ENCODE measurements at regions not wholly inside any gene's neighbourhood (a gene's known extent, or its start where the extent isn't known, plus 50 kb on each side); places are given as distances from the start of the nearest gene placed in this dataset.

DNA sequence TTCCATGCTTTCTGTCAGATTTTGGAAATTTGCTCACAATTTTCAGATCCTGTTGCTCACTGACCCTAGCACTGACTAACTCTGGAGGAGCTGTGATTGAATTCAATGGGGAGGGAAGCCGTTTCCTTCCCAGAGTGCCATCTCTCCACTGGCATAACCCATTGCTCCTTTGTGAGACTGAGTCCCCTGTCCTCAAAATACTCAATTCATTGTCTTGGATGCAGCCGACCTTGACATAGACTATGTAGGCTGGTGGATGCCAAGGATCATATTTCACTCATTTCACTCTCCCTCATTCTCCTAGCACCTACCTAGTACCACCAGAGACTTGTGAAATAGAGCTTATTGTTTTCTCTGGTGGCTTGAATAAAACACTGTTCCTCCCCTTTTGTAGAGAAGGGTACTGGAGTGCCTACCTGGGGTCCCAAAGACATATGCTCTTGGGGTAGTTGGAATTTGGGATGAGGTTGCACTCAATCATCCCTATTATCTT lies 511.3 kb upstream of the ZMIZ1 start:
- intact Hi-C loops (cut with micrococcal nuclease), result no loop called here
- no TSS peak for BruUV-seq (replicated peaks)
- DNase-seq (ENCODE audit: unreplicated experiment), result no peak
- Mint-ChIP-seq H3K36me3 (ENCODE audit: insufficient read depth, unreplicated experiment) (no peaks in the 10 kb centered on the region), H3K4me1 (ENCODE audit: insufficient read depth, unreplicated experiment) (no peaks in the 10 kb centered on the region), H3K9me3 (ENCODE audit: unreplicated experiment) (peaks cover 11% of the 10 kb centered on the region), H3K27ac (ENCODE audit: low read depth, unreplicated experiment) (no peak overlapping the region), H3K27me3 (ENCODE audit: insufficient read depth, unreplicated experiment) (peaks cover 33% of the 10 kb centered on the region), H3K4me3 (ENCODE audit: unreplicated experiment) (no peak overlapping the region)
- CTCF ChIA-PET, result interaction anchor here (1.6 kb wide), 1 partner anchor 9 kb away, joined by 3 read pairs; no protein-coding TSS in a partner anchor
- POLR2A ChIA-PET, result no interaction called here
- TF ChIP-seq, protein P1, sequence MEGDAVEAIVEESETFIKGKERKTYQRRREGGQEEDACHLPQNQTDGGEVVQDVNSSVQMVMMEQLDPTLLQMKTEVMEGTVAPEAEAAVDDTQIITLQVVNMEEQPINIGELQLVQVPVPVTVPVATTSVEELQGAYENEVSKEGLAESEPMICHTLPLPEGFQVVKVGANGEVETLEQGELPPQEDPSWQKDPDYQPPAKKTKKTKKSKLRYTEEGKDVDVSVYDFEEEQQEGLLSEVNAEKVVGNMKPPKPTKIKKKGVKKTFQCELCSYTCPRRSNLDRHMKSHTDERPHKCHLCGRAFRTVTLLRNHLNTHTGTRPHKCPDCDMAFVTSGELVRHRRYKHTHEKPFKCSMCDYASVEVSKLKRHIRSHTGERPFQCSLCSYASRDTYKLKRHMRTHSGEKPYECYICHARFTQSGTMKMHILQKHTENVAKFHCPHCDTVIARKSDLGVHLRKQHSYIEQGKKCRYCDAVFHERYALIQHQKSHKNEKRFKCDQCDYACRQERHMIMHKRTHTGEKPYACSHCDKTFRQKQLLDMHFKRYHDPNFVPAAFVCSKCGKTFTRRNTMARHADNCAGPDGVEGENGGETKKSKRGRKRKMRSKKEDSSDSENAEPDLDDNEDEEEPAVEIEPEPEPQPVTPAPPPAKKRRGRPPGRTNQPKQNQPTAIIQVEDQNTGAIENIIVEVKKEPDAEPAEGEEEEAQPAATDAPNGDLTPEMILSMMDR (IDR thresholded peaks at IDR 0.05; ENCODE audit: unreplicated experiment), result no peak

DNA sequence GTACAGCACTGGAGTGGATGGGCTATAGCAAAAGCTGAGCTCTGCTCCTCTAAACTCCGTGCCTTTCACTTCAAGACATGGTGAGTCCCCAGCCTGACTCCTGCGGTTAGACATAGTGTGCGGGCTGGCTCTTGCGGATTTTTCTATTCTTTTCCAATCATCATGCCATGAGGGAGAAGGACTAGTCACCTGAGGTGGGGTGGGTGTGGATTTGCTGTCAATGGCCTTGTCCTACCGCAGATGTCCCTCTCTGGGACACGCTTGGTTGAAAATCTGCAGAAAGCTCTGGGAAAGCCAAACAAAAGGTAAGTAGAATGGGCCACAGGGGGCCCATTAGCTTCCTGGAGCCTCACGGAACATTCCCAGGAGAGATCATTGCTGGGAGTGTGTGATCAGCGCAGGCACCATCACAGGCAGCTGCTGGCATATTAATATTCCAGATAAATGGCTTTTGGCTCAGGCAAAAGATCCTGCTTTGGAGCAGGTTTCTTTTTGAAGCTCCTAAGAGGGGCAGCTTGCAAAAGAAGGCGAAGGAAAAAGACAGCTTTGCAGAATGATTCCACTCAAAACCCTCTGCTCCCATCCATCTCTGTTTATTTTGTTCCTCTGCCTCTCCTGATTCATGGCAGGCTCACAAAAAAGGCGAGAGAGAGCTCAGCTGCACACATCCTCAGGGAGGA lies 509.0 kb upstream of the ZMIZ1 start:
- Mint-ChIP-seq H3K27me3 (ENCODE audit: insufficient read depth, unreplicated experiment) (peaks cover 27% of the 10 kb centered on the region), H3K36me3 (ENCODE audit: insufficient read depth, unreplicated experiment) (no peaks in the 10 kb centered on the region), H3K9me3 (ENCODE audit: unreplicated experiment) (peaks cover 11% of the 10 kb centered on the region), H3K27ac (ENCODE audit: low read depth, unreplicated experiment) (no peak overlapping the region), H3K4me1 (ENCODE audit: insufficient read depth, unreplicated experiment) (no peaks in the 10 kb centered on the region), H3K4me3 (ENCODE audit: unreplicated experiment) (no peak overlapping the region)
- intact Hi-C loops (cut with micrococcal nuclease), result no loop called here
- DNase-seq (ENCODE audit: unreplicated experiment), result no peak
- BruUV-seq (replicated peaks), result no TSS peak
- POLR2A ChIA-PET, result no interaction called here
- CTCF ChIA-PET, result no interaction called here
- TF ChIP-seq, protein P1 (IDR thresholded peaks at IDR 0.05; ENCODE audit: unreplicated experiment), result no peak

DNA sequence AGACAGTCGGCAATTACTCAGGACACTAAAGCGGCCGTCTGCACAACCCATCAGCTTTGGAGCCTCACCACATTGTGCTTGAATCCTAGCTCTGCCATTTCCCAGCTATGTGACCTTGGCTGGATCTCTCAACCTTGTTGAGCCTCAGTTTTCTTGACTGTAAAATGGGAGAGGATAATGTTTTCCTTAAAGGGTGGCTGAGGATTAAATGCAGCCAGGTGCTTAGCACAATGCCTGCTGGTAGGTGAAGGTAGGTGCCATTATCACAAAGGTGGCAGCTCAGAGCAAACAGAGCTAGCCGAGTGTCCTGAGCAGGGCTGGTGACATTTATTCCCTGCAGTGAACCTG lies 508.5 kb upstream of the ZMIZ1 start:
- TF ChIP-seq, protein P1 (IDR thresholded peaks at IDR 0.05; ENCODE audit: unreplicated experiment), result no peak
- H3K27me3 Mint-ChIP-seq (ENCODE audit: insufficient read depth, unreplicated experiment), result peaks cover 32% of the 10 kb centered on the region
- DNase-seq (ENCODE audit: unreplicated experiment), result no peak
- H3K4me3 Mint-ChIP-seq (ENCODE audit: unreplicated experiment), result no peak overlapping the region
- H3K4me1 Mint-ChIP-seq (ENCODE audit: insufficient read depth, unreplicated experiment), result no peaks in the 10 kb centered on the region
- peaks cover 11% of the 10 kb centered on the region for H3K9me3 Mint-ChIP-seq (ENCODE audit: unreplicated experiment)
- H3K36me3 Mint-ChIP-seq (ENCODE audit: insufficient read depth, unreplicated experiment), result no peaks in the 10 kb centered on the region
- intact Hi-C loops (cut with micrococcal nuclease), result no loop called here
- H3K27ac Mint-ChIP-seq (ENCODE audit: low read depth, unreplicated experiment), result no peak overlapping the region
- POLR2A ChIA-PET, result no interaction called here
- BruUV-seq (replicated peaks), result no TSS peak
- CTCF ChIA-PET, result no interaction called here

DNA sequence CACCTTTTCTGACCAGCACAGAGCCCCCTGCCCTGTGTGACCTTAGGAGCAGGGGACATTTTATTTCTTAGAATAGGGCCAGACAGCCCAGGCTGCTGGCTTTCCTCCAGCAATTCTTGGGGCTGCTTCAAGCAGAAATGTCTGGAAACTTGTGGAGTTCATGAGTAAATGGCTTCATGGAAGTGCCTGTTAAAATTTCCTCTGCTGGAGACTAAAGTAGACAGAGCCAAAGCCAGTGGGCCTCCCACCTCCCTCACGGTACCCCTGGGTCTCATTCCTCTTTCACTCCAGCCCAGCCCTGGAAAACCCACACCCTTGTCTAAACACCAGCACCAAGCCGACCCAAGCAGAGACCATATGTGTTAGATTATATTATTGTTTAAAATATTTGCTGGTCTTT lies 505.5 kb upstream of the ZMIZ1 start:
- ChIA-PET CTCF (no interaction called here), POLR2A (no interaction called here)
- H3K27ac Mint-ChIP-seq (ENCODE audit: low read depth, unreplicated experiment), result no peak overlapping the region
- H3K4me1 Mint-ChIP-seq (ENCODE audit: insufficient read depth, unreplicated experiment), result no peaks in the 10 kb centered on the region
- no peaks in the 10 kb centered on the region for H3K36me3 Mint-ChIP-seq (ENCODE audit: insufficient read depth, unreplicated experiment)
- H3K9me3 Mint-ChIP-seq (ENCODE audit: unreplicated experiment), result no peaks in the 10 kb centered on the region
- intact Hi-C loops (cut with micrococcal nuclease), result no loop called here
- no peak overlapping the region for H3K4me3 Mint-ChIP-seq (ENCODE audit: unreplicated experiment)
- no TSS peak for BruUV-seq (replicated peaks)
- TF ChIP-seq, protein P1 (IDR thresholded peaks at IDR 0.05; ENCODE audit: unreplicated experiment), result no peak
- peaks cover 24% of the 10 kb centered on the region for H3K27me3 Mint-ChIP-seq (ENCODE audit: insufficient read depth, unreplicated experiment)
- no peak for DNase-seq (ENCODE audit: unreplicated experiment)

All from MCF 10A (cell line).